HepG2 (cell line): ENCODE measurements at regions not wholly inside any gene's neighbourhood (a gene's known extent, or its start where the extent isn't known, plus 50 kb on each side); places are given as distances from the start of the nearest gene placed in this dataset.

Experiments
- ATAC-seq: fragments of 200-7000 bp; cut with Tn5 transposase; 3 replicates; pipeline ENCODE4 v1.9.1; 2020; ENCODE audit warnings: mild to moderate bottlenecking, moderate library complexity
- BruUV-seq: library from RNA; stranded (reverse); fragments of 400-500 nt; replicated peaks from 2 replicates; lab custom pipeline; 2021; lab: Mats Ljungman, UMichigan
- CTCF ChIA-PET: fragments of 300-600 bp; formaldehyde crosslinking; extraction: SDS; loops from one replicate; lab custom pipeline; 2021; ENCODE audit warnings: low total read pairs, inconsistent platforms, low intra/inter-chr PET ratio; lab: Yijun Ruan, JAX
- POLR2A ChIA-PET: fragments of 350-600 bp; sonication (Branson Sonifier 250); formaldehyde crosslinking; loops from one replicate; lab custom pipeline; 2020; ENCODE audit warnings: antibody characterized with exemption, inconsistent platforms; lab: Yijun Ruan, JAX
- DNase-seq: peaks from one replicate; pipeline ENCODE4 v3.0.0-alpha.2; 2015; ENCODE audit warnings: low spot score
- FAIRE-seq: peaks from 3 replicates; lab custom pipeline; 2011; peaks lifted over from hg19 to GRCh38; lab: Jason Lieb, UNC
- H2AFZ ChIP-seq: one replicate; pipeline ENCODE4 v1.6.1; 2011; ENCODE audit warnings: low read length, inconsistent platforms
- H3K27ac ChIP-seq: fragments of 300-600 bp; 3 replicates; pipeline ENCODE4 v1.8.0; 2011; ENCODE audit warnings: mixed run types, mild to moderate bottlenecking, mixed read lengths, low read length, inconsistent platforms; ENCODE audit not compliant: insufficient read depth; ENCODE audit errors: extremely low read length
- H3K27me3 ChIP-seq, 2 experiments: fragments of 200-600 bp in 1 of 2; 2 replicates in 1 of 2; 3 replicates in 1 of 2; pipeline versions ENCODE4 v1.6.0 to v1.8.0; 2011; ENCODE audit warnings: low read length in 2 of 2, mild to moderate bottlenecking in 2 of 2, moderate library complexity in 2 of 2, inconsistent platforms in 1 of 2; ENCODE audit not compliant: insufficient read depth in 2 of 2, control insufficient read depth in 1 of 2
- H3K36me3 ChIP-seq, 2 experiments: fragments of 200-600 bp in 1 of 2; replicated peaks in 1 of 2; 2 replicates in 1 of 2; 3 replicates in 1 of 2; pipeline versions ENCODE4 v1.5.1 to v1.8.0; 2011; ENCODE audit warnings: low read length in 2 of 2, inconsistent platforms in 1 of 2; ENCODE audit not compliant: insufficient read depth in 2 of 2, control insufficient read depth in 1 of 2
- H3K4me1 ChIP-seq: 2 replicates; pipeline ENCODE4 v1.5.1; 2012; ENCODE audit warnings: low read length, inconsistent platforms; ENCODE audit not compliant: insufficient read depth
- H3K4me2 ChIP-seq: 2 replicates; pipeline ENCODE4 v1.6.0; 2011; ENCODE audit warnings: low read depth, low read length, inconsistent platforms
- H3K4me3 ChIP-seq, 3 experiments: fragments of 200-600 bp in 1 of 3; sonication (generic), shearing (Covaris generic) in 1 of 3; replicated peaks in 1 of 3; 2 replicates each; pipeline ENCODE4 v1.5.1; 2011 to 2016; ENCODE audit warnings: low read length in 3 of 3, inconsistent platforms in 2 of 3, low read depth in 2 of 3, mild to moderate bottlenecking in 2 of 3, control low read depth in 1 of 3, mixed read lengths in 1 of 3; ENCODE audit not compliant: insufficient read depth in 1 of 3
- H3K79me2 ChIP-seq: one replicate; pipeline ENCODE4 v1.6.1; 2011; ENCODE audit warnings: low read length, inconsistent platforms; ENCODE audit not compliant: insufficient read depth
- H3K9ac ChIP-seq: 2 replicates; pipeline ENCODE4 v1.6.0; 2011; ENCODE audit warnings: mild to moderate bottlenecking, low read depth, low read length, inconsistent platforms; ENCODE audit not compliant: insufficient read depth
- H3K9me3 ChIP-seq: 2 replicates; pipeline ENCODE4 v1.5.1; 2012; ENCODE audit warnings: mild to moderate bottlenecking, low read length
- H4K20me1 ChIP-seq: 2 replicates; pipeline ENCODE4 v1.6.0; 2011; ENCODE audit warnings: inconsistent platforms, mild to moderate bottlenecking, low read length, moderate library complexity; ENCODE audit not compliant: insufficient read depth
- NFYB ChIP-seq: sonication (generic); formaldehyde crosslinking; IDR thresholded peaks from 2 replicates; pipeline ENCODE4 v1.4.0; 2020; ENCODE audit warnings: missing genetic modification reagents
- SRSF1 ChIP-seq: fragments of 200-400 bp; formaldehyde crosslinking; optimal IDR thresholded peaks from 2 replicates; pipeline ENCODE3; 2017; ENCODE audit warnings: mild to moderate bottlenecking, low read depth, low read length, moderate library complexity
- ZNF234 ChIP-seq: sonication (generic); formaldehyde crosslinking; conservative IDR thresholded peaks from 2 replicates; pipeline ENCODE4 v1.5.1; 2020; ENCODE audit warnings: mild to moderate bottlenecking, missing genetic modification reagents
- ZNF530 ChIP-seq: sonication (generic); formaldehyde crosslinking; IDR thresholded peaks from 2 replicates; pipeline ENCODE4 v1.5.0; 2020; ENCODE audit warnings: low read depth, mild to moderate bottlenecking, missing genetic modification reagents
- ZNF607 ChIP-seq: sonication (generic); formaldehyde crosslinking; IDR thresholded peaks from 2 replicates; pipeline ENCODE4 v1.5.1; 2020; ENCODE audit warnings: missing genetic modification reagents, mild to moderate bottlenecking, borderline replicate concordance
- ZSCAN25 ChIP-seq: sonication (generic); formaldehyde crosslinking; IDR thresholded peaks from 2 replicates; pipeline ENCODE4 v1.8.0; 2022; ENCODE audit warnings: mild to moderate bottlenecking, missing genetic modification reagents
- WGBS: methylation state at CpG from one replicate; pipeline ENCODE4 v1.1.6; 2017; ENCODE audit warnings: low lambda C conversion rate; 5-methylcytosine and 5-hydroxymethylcytosine counted together
- in situ Hi-C: cut with HindIII; loops from 2 replicates; pipeline ENCODE4 v1.10.0; 2017; ENCODE audit warnings: low pct_unique_long_range_greater_than_20kb; ENCODE audit not compliant: extremely low pct_ligation_motif_present
- intact Hi-C: fragments of 100-400 bp; cut with micrococcal nuclease; formaldehyde crosslinking; loops from one replicate; pipeline ENCODE4 v1.10.0; 2022; ENCODE audit not compliant: unreplicated experiment
- TF ChIP-seq, protein P1 (sequence below): sonication (generic); formaldehyde crosslinking; IDR thresholded peaks from 2 replicates; pipeline ENCODE4 v1.8.0; 2022; ENCODE audit warnings: low read depth, missing genetic modification reagents
- TF ChIP-seq, protein P2 (sequence below), 2 experiments: sonication (generic) in 1 of 2; formaldehyde crosslinking in 1 of 2; IDR thresholded peaks; 2 replicates each; pipeline versions ENCODE4 v1.5.1 to v1.6.1; 2011 to 2020; ENCODE audit warnings: borderline replicate concordance in 1 of 2, low read depth in 1 of 2, low read length in 1 of 2, mild to moderate bottlenecking in 1 of 2, missing genetic modification reagents in 1 of 2, moderate library complexity in 1 of 2

DNA sequence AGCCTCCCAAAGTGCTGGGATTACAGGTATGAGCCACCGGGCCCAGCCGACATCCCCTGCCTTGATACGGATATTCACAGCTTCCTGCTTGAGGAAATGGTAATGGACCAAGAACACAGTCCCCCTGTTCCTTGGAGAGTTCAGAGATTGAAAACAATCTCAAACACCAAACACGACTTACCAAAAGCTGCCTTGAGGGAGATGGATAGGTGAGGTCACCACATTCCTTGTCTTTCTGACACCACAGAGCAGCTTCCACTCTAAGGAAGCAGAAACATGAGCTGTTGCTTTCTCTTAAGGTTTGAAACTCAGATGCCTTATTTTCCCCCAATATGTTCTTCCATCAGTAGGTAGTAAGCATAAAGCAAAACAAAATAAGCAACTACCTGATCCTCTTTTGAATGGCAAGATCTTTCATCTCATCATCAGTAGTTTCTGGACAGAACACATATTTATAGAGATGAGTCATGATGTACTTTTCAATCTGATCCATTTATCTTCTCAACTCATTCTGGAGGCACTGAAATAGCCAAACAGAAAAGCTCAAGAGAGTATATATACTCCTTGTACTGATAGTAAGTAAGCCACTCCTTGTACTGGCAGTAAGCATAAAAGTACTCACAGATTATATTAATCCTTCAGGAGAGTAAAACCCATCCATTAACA lies 199.1 kb upstream of the KCTD7 start:
- Histone ChIP-seq H3K36me3 (peaks cover 8 to 10% of the 10 kb centered on the region in 2 experiments), H4K20me1 (no peaks in the 10 kb centered on the region), H3K27ac (no peak overlapping the region), H2AFZ (no peak overlapping the region), H3K4me2 (no peak overlapping the region), H3K9me3 (no peaks in the 10 kb centered on the region), H3K9ac (no peak overlapping the region), H3K27me3 (no peaks in the 10 kb centered on the region), H3K4me1 (peaks cover 37% of the 10 kb centered on the region), H3K79me2 (no peaks in the 10 kb centered on the region), H3K4me3 (no peak overlapping the region)
- 100% methylated on average over 4 of the region's 4 CpGs for WGBS
- FAIRE-seq (peak; percentile 18), DNase-seq (peak; percentile 23), ATAC-seq (no peak; the same call in 2 of the 3 replicates)
- no TSS peak for BruUV-seq
- intact Hi-C loops, result no loop called here
- TF ChIP-seq ZSCAN25 (CRISPR knock-in tag) (no peak), SRSF1 (no peak), ZNF607 (no peak), NFYB (CRISPR knock-in tag) (no peak), ZNF234 (no peak), ZNF530 (CRISPR knock-in tag) (no peak)
- TF ChIP-seq, protein P1, sequence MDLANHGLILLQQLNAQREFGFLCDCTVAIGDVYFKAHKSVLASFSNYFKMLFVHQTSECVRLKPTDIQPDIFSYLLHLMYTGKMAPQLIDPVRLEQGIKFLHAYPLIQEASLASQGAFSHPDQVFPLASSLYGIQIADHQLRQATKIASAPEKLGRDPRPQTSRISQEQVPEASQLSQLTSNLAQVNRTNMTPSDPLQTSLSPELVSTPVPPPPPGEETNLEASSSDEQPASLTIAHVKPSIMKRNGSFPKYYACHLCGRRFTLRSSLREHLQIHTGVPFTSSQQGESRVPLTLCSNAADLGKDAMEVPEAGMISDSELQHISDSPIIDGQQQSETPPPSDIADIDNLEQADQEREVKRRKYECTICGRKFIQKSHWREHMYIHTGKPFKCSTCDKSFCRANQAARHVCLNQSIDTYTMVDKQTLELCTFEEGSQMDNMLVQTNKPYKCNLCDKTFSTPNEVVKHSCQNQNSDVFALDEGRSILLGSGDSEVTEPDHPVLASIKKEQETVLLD (CRISPR knock-in tag), result no peak
- TF ChIP-seq, protein P2, sequence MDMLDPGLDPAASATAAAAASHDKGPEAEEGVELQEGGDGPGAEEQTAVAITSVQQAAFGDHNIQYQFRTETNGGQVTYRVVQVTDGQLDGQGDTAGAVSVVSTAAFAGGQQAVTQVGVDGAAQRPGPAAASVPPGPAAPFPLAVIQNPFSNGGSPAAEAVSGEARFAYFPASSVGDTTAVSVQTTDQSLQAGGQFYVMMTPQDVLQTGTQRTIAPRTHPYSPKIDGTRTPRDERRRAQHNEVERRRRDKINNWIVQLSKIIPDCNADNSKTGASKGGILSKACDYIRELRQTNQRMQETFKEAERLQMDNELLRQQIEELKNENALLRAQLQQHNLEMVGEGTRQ (IDR thresholded peaks at IDR 0.05; ENCODE audit: low read depth, low read length), result no peak
- TF ChIP-seq, protein P2 (CRISPR knock-in tag; IDR thresholded peaks at IDR 0.05; ENCODE audit: borderline replicate concordance), result no peak
- ChIA-PET POLR2A (interaction anchor here (0.9 to 1.3 kb wide), 2 partner anchors 11 to 64 kb away, joined by 3 to 6 read pairs; no protein-coding TSS in a partner anchor), CTCF (no interaction called here)
- in situ Hi-C loops, result no loop called here
